ENCODE measurements at regions not wholly inside any gene's neighbourhood (a gene's known extent, or its start where the extent isn't known, plus 50 kb on each side); places are given as distances from the start of the nearest gene placed in this dataset.

GRCh38 chr6:170005665-170006064 lies 254.2 kb downstream of the ERMARD start:
- TF ChIP-seq POLR2A (IDR thresholded peaks at IDR 0.05): no peak
- no peak for TF ChIP-seq CTCF (IDR thresholded peaks at IDR 0.05)
